Liver (tissue), 8 donors: ENCODE measurements at regions not wholly inside any gene's neighbourhood (a gene's known extent, or its start where the extent isn't known, plus 50 kb on each side); places are given as distances from the start of the nearest gene placed in this dataset.

Source experiments
- DNase-seq: peaks from one replicate; pipeline ENCODE4 v3.0.0-alpha.2; 2017; ENCODE audit warnings: low spot score
- H3K27ac ChIP-seq, 2 donors: one replicate each; pipeline ENCODE4 v1.7.0; 2013; ENCODE audit warnings: inconsistent platforms in 2 of 2, low read length in 2 of 2, control low read depth in 1 of 2, low read depth in 1 of 2, mild to moderate bottlenecking in 1 of 2
- H3K27me3 ChIP-seq, 4 donors: one replicate each; pipeline versions ENCODE4 v1.6.1 to v1.7.0; 2013; ENCODE audit warnings: low read length in 3 of 4, inconsistent platforms in 1 of 4, mild to moderate bottlenecking in 1 of 4, moderate library complexity in 1 of 4; ENCODE audit not compliant: control insufficient read depth in 4 of 4, insufficient read depth in 4 of 4
- H3K36me3 ChIP-seq, 4 donors: one replicate each; pipeline versions ENCODE4 v1.6.1 to v1.7.0; 2013; ENCODE audit warnings: low read length in 3 of 4, mild to moderate bottlenecking in 3 of 4, low read depth in 1 of 4, moderate library complexity in 1 of 4; ENCODE audit not compliant: control insufficient read depth in 4 of 4, insufficient read depth in 3 of 4
- H3K4me1 ChIP-seq, 4 donors: one replicate each; pipeline versions ENCODE4 v1.6.1 to v1.7.0; 2013; ENCODE audit warnings: low read length in 3 of 4, mild to moderate bottlenecking in 3 of 4, moderate library complexity in 1 of 4; ENCODE audit not compliant: control insufficient read depth in 4 of 4, insufficient read depth in 4 of 4
- H3K4me3 ChIP-seq, 3 donors: one replicate each; pipeline versions ENCODE4 v1.6.1 to v1.7.0; 2013; ENCODE audit warnings: low read length in 3 of 3, control low read depth in 1 of 3, low read depth in 1 of 3, mild to moderate bottlenecking in 1 of 3
- H3K9ac ChIP-seq, 2 donors: one replicate each; pipeline ENCODE4 v1.7.0; 2013; ENCODE audit warnings: low read length in 2 of 2, mild to moderate bottlenecking in 2 of 2, moderate library complexity in 2 of 2, control low read depth in 1 of 2, low read depth in 1 of 2
- H3K9me3 ChIP-seq, 4 donors: one replicate each; pipeline versions ENCODE4 v1.6.1 to v1.7.0; 2013; ENCODE audit warnings: low read length in 3 of 4; ENCODE audit not compliant: control insufficient read depth in 4 of 4
- ATF3 ChIP-seq: IDR thresholded peaks from 2 replicates; pipeline ENCODE4 v1.6.1; 2016; ENCODE audit warnings: antibody characterized with exemption
- CTCF ChIP-seq: fragments of 150-350 bp; IDR thresholded peaks from 2 replicates; pipeline ENCODE4 v1.5.1; 2017; ENCODE audit warnings: improper control_type of control experiment, low read depth, low read length; ENCODE audit not compliant: missing input control
- EGR1 ChIP-seq, 2 donors: IDR thresholded peaks; 2 replicates each; pipeline ENCODE4 v1.6.1; 2016 to 2018; ENCODE audit warnings: antibody characterized with exemption in 2 of 2, low read depth in 2 of 2
- FOXA2 ChIP-seq: IDR thresholded peaks from 2 replicates; pipeline ENCODE4 v1.6.1; 2016; ENCODE audit warnings: antibody characterized with exemption
- GABPA ChIP-seq, 2 donors: IDR thresholded peaks in 1 of 2; conservative IDR thresholded peaks in 1 of 2; 2 replicates each; pipeline ENCODE4 v1.6.1; 2016; ENCODE audit warnings: antibody characterized with exemption in 2 of 2, mild to moderate bottlenecking in 1 of 2, moderate library complexity in 1 of 2
- HNF4A ChIP-seq, 2 donors: conservative IDR thresholded peaks; 2 replicates each; pipeline ENCODE4 v1.6.1; 2016; ENCODE audit warnings: antibody characterized with exemption in 2 of 2, mild to moderate bottlenecking in 2 of 2
- HNF4G ChIP-seq: IDR thresholded peaks from 2 replicates; pipeline ENCODE4 v1.6.1; 2016; ENCODE audit warnings: antibody characterized with exemption
- JUND ChIP-seq, 2 donors: IDR thresholded peaks; 2 replicates each; pipeline ENCODE4 v1.6.1; 2016; ENCODE audit warnings: antibody characterized with exemption in 2 of 2
- MAX ChIP-seq: IDR thresholded peaks from 2 replicates; pipeline ENCODE4 v1.6.1; 2016; ENCODE audit warnings: antibody characterized with exemption
- NR2F2 ChIP-seq: IDR thresholded peaks from 2 replicates; pipeline ENCODE4 v1.6.1; 2016; ENCODE audit warnings: antibody characterized with exemption
- RAD21 ChIP-seq, 2 donors: IDR thresholded peaks; 2 replicates each; pipeline ENCODE4 v1.6.1; 2016; ENCODE audit warnings: antibody characterized with exemption in 2 of 2, mild to moderate bottlenecking in 2 of 2
- REST ChIP-seq: IDR thresholded peaks from 2 replicates; pipeline ENCODE4 v1.6.1; 2016; ENCODE audit warnings: antibody characterized with exemption, mild to moderate bottlenecking
- RXRA ChIP-seq, 2 donors: IDR thresholded peaks; 2 replicates each; pipeline ENCODE4 v1.6.1; 2017 to 2018; ENCODE audit warnings: antibody characterized with exemption in 2 of 2, mild to moderate bottlenecking in 1 of 2
- SP1 ChIP-seq: IDR thresholded peaks from 2 replicates; pipeline ENCODE4 v1.6.1; 2018; ENCODE audit warnings: antibody characterized with exemption, mild to moderate bottlenecking
- TAF1 ChIP-seq: conservative IDR thresholded peaks from 2 replicates; pipeline ENCODE4 v1.6.1; 2016; ENCODE audit warnings: antibody characterized with exemption, mild to moderate bottlenecking
- ZBTB33 ChIP-seq: IDR thresholded peaks from 2 replicates; pipeline ENCODE4 v1.6.1; 2016; ENCODE audit warnings: antibody characterized with exemption
- WGBS: extraction: QIAGEN DNeasy Blood & Tissue Kit; methylation state at CpG from one replicate; pipeline ENCODE4 v1.1.7; 2013; 5-methylcytosine and 5-hydroxymethylcytosine counted together
- donor health status: healthy.
- donor health status: healthy.
- donor health status: healthy.
- donor health status: healthy.
- donor health status: healthy.

GRCh38 chr12:68405343-68405781 lies 73.2 kb upstream of the MDM1 start:
- Histone ChIP-seq H3K9me3 (no peaks in the 10 kb centered on the region), H3K36me3 (no peaks in the 10 kb centered on the region), H3K4me3 (no peak overlapping the region), H3K27ac (peak overlapping the region; percentile 64 to 92), H3K9ac (no peak overlapping the region), H3K4me1 (peaks cover 11 to 45% (median 32%) of the 10 kb centered on the region in 4 donors), H3K27me3 (no peaks in the 10 kb centered on the region)
- no peak for DNase-seq
- TF ChIP-seq NR2F2: peak; percentile 88
- TF ChIP-seq RAD21 (IDR thresholded peaks at IDR 0.05): peak; percentile 15 to 41
- TF ChIP-seq GABPA (IDR thresholded peaks at IDR 0.05 in 1 of 2, conservative IDR thresholded peaks at IDR 0.05 in 1 of 2): no peak
- TF ChIP-seq MAX: peak; percentile 35
- no peak for TF ChIP-seq RXRA (IDR thresholded peaks at IDR 0.05)
- TF ChIP-seq FOXA2: no peak
- TF ChIP-seq HNF4A (conservative IDR thresholded peaks at IDR 0.05): peak; percentile 6 to 19
- TF ChIP-seq ATF3: no peak
- TF ChIP-seq CTCF: no peak
- TF ChIP-seq REST: no peak
- TF ChIP-seq SP1: peak; percentile 53

GRCh38 chr12:68406134-68406576 lies 74.0 kb upstream of the MDM1 start:
- DNase-seq: peak; percentile 50
- H3K4me3 ChIP-seq: peak overlapping the region in 1 of 3 donors; percentile 35
- WGBS: 3% methylated on average over 5 of the region's 5 CpGs
- no peaks in the 10 kb centered on the region for H3K36me3 ChIP-seq
- no peaks in the 10 kb centered on the region for H3K27me3 ChIP-seq
- peak overlapping the region; percentile 64 to 92 for H3K27ac ChIP-seq
- H3K9me3 ChIP-seq: no peaks in the 10 kb centered on the region
- peaks cover 11 to 46% (median 33%) of the 10 kb centered on the region in 4 donors for H3K4me1 ChIP-seq
- H3K9ac ChIP-seq: no peak overlapping the region
- TF ChIP-seq MAX (peak; percentile 99), TAF1 (no peak), ZBTB33 (peak; percentile 61), RAD21 (IDR thresholded peaks at IDR 0.05) (peak; percentile 77 to 89), RXRA (IDR thresholded peaks at IDR 0.05) (peak; percentile 95), NR2F2 (peak; percentile 88), JUND (IDR thresholded peaks at IDR 0.05) (peak in 1 of 2 donors; percentile 49), REST (peak; percentile 86), HNF4A (conservative IDR thresholded peaks at IDR 0.05) (peak; percentile 51 to 66), EGR1 (IDR thresholded peaks at IDR 0.05; ENCODE audit: low read depth in 2 of 2) (peak; percentile 58 to 90), GABPA (IDR thresholded peaks at IDR 0.05 in 1 of 2, conservative IDR thresholded peaks at IDR 0.05 in 1 of 2) (peak; percentile 46 to 68), SP1 (peak; percentile 97), CTCF (peak; percentile 63), HNF4G (peak; percentile 11)
